HepG2 (cell line): ENCODE measurements at regions not wholly inside any gene's neighbourhood (a gene's known extent, or its start where the extent isn't known, plus 50 kb on each side); places are given as distances from the start of the nearest gene placed in this dataset.

Experiments
- ATF7 ChIP-seq, 2 experiments: fragments of 450-650 bp in 1 of 2; sonication (generic) in 1 of 2; formaldehyde crosslinking in 1 of 2; IDR thresholded peaks; 2 replicates each; pipeline versions ENCODE4 v1.4.0 to v1.6.1; 2016 to 2020; ENCODE audit warnings: antibody characterized with exemption in 1 of 2, mild to moderate bottlenecking in 1 of 2, missing genetic modification reagents in 1 of 2
- DMAP1 ChIP-seq: IDR thresholded peaks from 2 replicates; pipeline ENCODE4 v1.6.1; 2016
- HHEX ChIP-seq: IDR thresholded peaks from 2 replicates; pipeline ENCODE4 v1.6.1; 2016; ENCODE audit warnings: control low read depth
- ISX ChIP-seq: sonication (generic); formaldehyde crosslinking; conservative IDR thresholded peaks from 2 replicates; pipeline ENCODE4 v1.5.0; 2020; ENCODE audit warnings: missing genetic modification reagents
- JUND ChIP-seq: sonication (generic); formaldehyde crosslinking; IDR thresholded peaks from 2 replicates; pipeline ENCODE4 v1.8.0; 2022; ENCODE audit warnings: mild to moderate bottlenecking, missing genetic modification reagents
- KAT8 ChIP-seq: IDR thresholded peaks from 2 replicates; pipeline ENCODE4 v1.6.1; 2016; ENCODE audit warnings: missing genetic modification reagents, missing compliant biosample characterization
- KDM5B ChIP-seq: sonication (generic); formaldehyde crosslinking; IDR thresholded peaks from 2 replicates; pipeline ENCODE4 v1.4.0; 2020; ENCODE audit warnings: missing genetic modification reagents, mild to moderate bottlenecking, borderline replicate concordance
- MTA3 ChIP-seq: sonication (generic); formaldehyde crosslinking; IDR thresholded peaks from 2 replicates; pipeline ENCODE4 v1.4.0; 2020; ENCODE audit warnings: missing genetic modification reagents
- NFYB ChIP-seq: sonication (generic); formaldehyde crosslinking; IDR thresholded peaks from 2 replicates; pipeline ENCODE4 v1.4.0; 2020; ENCODE audit warnings: missing genetic modification reagents
- NR2F6 ChIP-seq, 2 experiments: IDR thresholded peaks; 2 replicates each; pipeline ENCODE4 v1.6.1; 2016; ENCODE audit warnings: antibody characterized with exemption in 1 of 2, mild to moderate bottlenecking in 1 of 2
- PHF21A ChIP-seq: sonication (generic); formaldehyde crosslinking; IDR thresholded peaks from 2 replicates; pipeline ENCODE4 v1.5.0; 2020; ENCODE audit warnings: mild to moderate bottlenecking, missing genetic modification reagents
- POGZ ChIP-seq: sonication (generic); formaldehyde crosslinking; IDR thresholded peaks from 2 replicates; pipeline ENCODE4 v1.4.0; 2020; ENCODE audit warnings: mild to moderate bottlenecking, missing genetic modification reagents
- PRDM10 ChIP-seq: sonication (generic); formaldehyde crosslinking; IDR thresholded peaks from 2 replicates; pipeline ENCODE4 v1.4.0; 2020; ENCODE audit warnings: low read depth, missing genetic modification reagents
- RBAK ChIP-seq: sonication (generic); formaldehyde crosslinking; IDR thresholded peaks from 2 replicates; pipeline ENCODE4 v1.5.1; 2020; ENCODE audit warnings: mild to moderate bottlenecking, missing genetic modification reagents
- RCOR2 ChIP-seq: IDR thresholded peaks from 2 replicates; pipeline ENCODE4 v1.6.1; 2016; ENCODE audit warnings: missing biosample characterization, missing genetic modification reagents
- SIX1 ChIP-seq: sonication (generic); formaldehyde crosslinking; IDR thresholded peaks from 2 replicates; pipeline ENCODE4 v1.4.0; 2020; ENCODE audit warnings: missing genetic modification reagents, borderline replicate concordance
- SP2 ChIP-seq: sonication (generic); formaldehyde crosslinking; IDR thresholded peaks from 2 replicates; pipeline ENCODE4 v1.5.1; 2020; ENCODE audit warnings: mild to moderate bottlenecking, missing genetic modification reagents
- TBL1XR1 ChIP-seq: fragments of 150-350 bp; IDR thresholded peaks from 2 replicates; pipeline ENCODE4 v1.6.1; 2014; ENCODE audit warnings: borderline replicate concordance, low read length; ENCODE audit not compliant: partially characterized antibody
- ZFP36L1 ChIP-seq: sonication (generic); formaldehyde crosslinking; IDR thresholded peaks from 2 replicates; pipeline ENCODE4 v1.8.0; 2022; ENCODE audit warnings: mild to moderate bottlenecking, missing genetic modification reagents, moderate library complexity
- ZGPAT ChIP-seq: IDR thresholded peaks from 2 replicates; pipeline ENCODE4 v1.6.1; 2016; ENCODE audit warnings: mild to moderate bottlenecking
- ZNF124 ChIP-seq: sonication (generic); formaldehyde crosslinking; IDR thresholded peaks from 2 replicates; pipeline ENCODE4 v1.4.0; 2020; ENCODE audit warnings: missing genetic modification reagents
- ZNF17 ChIP-seq: sonication (generic); formaldehyde crosslinking; IDR thresholded peaks from 2 replicates; pipeline ENCODE4 v1.5.0; 2020; ENCODE audit warnings: mild to moderate bottlenecking, missing genetic modification reagents
- ZNF672 ChIP-seq: sonication (generic); formaldehyde crosslinking; IDR thresholded peaks from 2 replicates; pipeline ENCODE4 v1.8.1; 2022; ENCODE audit warnings: missing genetic modification reagents
- ZNF737 ChIP-seq: sonication (generic); formaldehyde crosslinking; IDR thresholded peaks from 2 replicates; pipeline ENCODE4 v1.5.0; 2020; ENCODE audit warnings: missing genetic modification reagents, mild to moderate bottlenecking, borderline replicate concordance
- ZNF775 ChIP-seq: sonication (generic); formaldehyde crosslinking; IDR thresholded peaks from 2 replicates; pipeline ENCODE4 v1.4.0; 2020; ENCODE audit warnings: missing genetic modification reagents, mild to moderate bottlenecking, moderate library complexity, borderline replicate concordance
- ZSCAN22 ChIP-seq: sonication (generic); formaldehyde crosslinking; IDR thresholded peaks from 2 replicates; pipeline ENCODE4 v1.4.0; 2020; ENCODE audit warnings: mild to moderate bottlenecking, missing genetic modification reagents
- TF ChIP-seq, protein P1 (sequence below): IDR thresholded peaks from 2 replicates; pipeline ENCODE4 v1.6.1; 2012; ENCODE audit warnings: low read depth, low read length, improper control_type of control experiment

GRCh38 chr13:107192289-107192688 lies 624.4 kb upstream of the ARGLU1 start (continued):
- TF ChIP-seq ZGPAT (CRISPR knock-in tag) (peak; percentile 86), POGZ (CRISPR knock-in tag) (no peak), KAT8 (CRISPR knock-in tag) (no peak), ZNF737 (CRISPR knock-in tag) (no peak), ISX (CRISPR knock-in tag) (no peak), ZNF124 (no peak), JUND (CRISPR knock-in tag) (no peak), NFYB (CRISPR knock-in tag) (no peak), PHF21A (CRISPR knock-in tag) (peak; percentile 70; the same call in 1 of the 2 replicates), ZNF17 (no peak), KDM5B (CRISPR knock-in tag) (no peak), RCOR2 (no peak), ZFP36L1 (CRISPR knock-in tag) (no peak), MTA3 (CRISPR knock-in tag) (no peak), ZNF775 (no peak), SIX1 (CRISPR knock-in tag) (peak; percentile 87), PRDM10 (no peak), ZNF672 (no peak), TBL1XR1 (no peak), RBAK (no peak), NR2F6 (IDR thresholded peaks at IDR 0.05) (peak; percentile 94), NR2F6 (CRISPR knock-in tag; IDR thresholded peaks at IDR 0.05) (peak; percentile 84), DMAP1 (CRISPR knock-in tag) (no peak), HHEX (CRISPR knock-in tag) (peak; percentile 94), ATF7 (IDR thresholded peaks at IDR 0.05) (no peak), ATF7 (CRISPR knock-in tag; IDR thresholded peaks at IDR 0.05) (no peak), ZSCAN22 (CRISPR knock-in tag) (no peak), SP2 (CRISPR knock-in tag) (no peak)
- TF ChIP-seq, protein P1, sequence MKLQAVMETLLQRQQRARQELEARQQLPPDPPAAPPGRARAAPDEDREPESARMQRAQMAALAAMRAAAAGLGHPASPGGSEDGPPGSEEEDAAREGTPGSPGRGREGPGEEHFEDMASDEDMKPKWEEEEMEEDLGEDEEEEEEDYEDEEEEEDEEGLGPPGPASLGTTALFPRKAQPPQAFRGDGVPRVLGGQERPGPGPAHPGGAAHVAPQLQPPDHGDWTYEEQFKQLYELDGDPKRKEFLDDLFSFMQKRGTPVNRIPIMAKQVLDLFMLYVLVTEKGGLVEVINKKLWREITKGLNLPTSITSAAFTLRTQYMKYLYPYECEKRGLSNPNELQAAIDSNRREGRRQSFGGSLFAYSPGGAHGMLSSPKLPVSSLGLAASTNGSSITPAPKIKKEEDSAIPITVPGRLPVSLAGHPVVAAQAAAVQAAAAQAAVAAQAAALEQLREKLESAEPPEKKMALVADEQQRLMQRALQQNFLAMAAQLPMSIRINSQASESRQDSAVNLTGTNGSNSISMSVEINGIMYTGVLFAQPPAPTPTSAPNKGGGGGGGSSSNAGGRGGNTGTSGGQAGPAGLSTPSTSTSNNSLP = peak; percentile 77; the same call in 1 of the 2 replicates
